GM12891 (cell line): ENCODE measurements at regions not wholly inside any gene's neighbourhood (a gene's known extent, or its start where the extent isn't known, plus 50 kb on each side); places are given as distances from the start of the nearest gene placed in this dataset.

Experiments used
- POLR2A ChIP-seq: IDR thresholded peaks from 2 replicates; pipeline ENCODE4 v1.6.1; 2011; ENCODE audit warnings: low read depth, low read length, control low read depth
- POLR2AphosphoS5 ChIP-seq: IDR thresholded peaks from 2 replicates; pipeline ENCODE4 v1.6.1; 2011; ENCODE audit warnings: low read depth, low read length, control low read depth
- SPI1 ChIP-seq: IDR thresholded peaks from 2 replicates; pipeline ENCODE4 v1.6.1; 2011; ENCODE audit warnings: low read depth, low read length, control low read depth
- TAF1 ChIP-seq: IDR thresholded peaks from 2 replicates; pipeline ENCODE4 v1.6.1; 2011; ENCODE audit warnings: low read depth, low read length, control low read depth

DNA sequence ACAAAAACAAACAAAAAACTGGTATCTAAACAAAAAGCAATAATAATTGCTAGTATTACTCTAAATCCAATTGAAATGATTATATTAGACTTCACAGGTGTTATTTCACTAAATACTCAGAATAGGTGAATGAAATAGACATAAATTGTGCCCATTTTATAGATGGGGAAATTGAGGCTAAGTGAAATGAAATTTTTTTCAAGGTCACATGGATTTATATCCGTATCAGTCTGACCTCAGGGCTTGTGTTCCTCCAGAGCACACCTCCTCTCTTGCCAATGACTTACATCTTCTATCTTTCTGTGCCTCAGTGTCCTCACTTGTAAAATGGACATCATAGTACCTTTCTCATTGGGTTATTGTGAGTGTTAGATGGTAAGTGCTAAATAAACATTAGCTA lies 72.3 kb downstream of the GP2 start:
- TF ChIP-seq POLR2AphosphoS5 (no peak), POLR2A (no peak), SPI1 (no peak), TAF1 (no peak)
